ENCODE measurements at regions not wholly inside any gene's neighbourhood (a gene's known extent, or its start where the extent isn't known, plus 50 kb on each side); places are given as distances from the start of the nearest gene placed in this dataset.

- no peak for TF ChIP-seq CBFA2T3 (IDR thresholded peaks at IDR 0.05)
- TF ChIP-seq ADNP (tag; IDR thresholded peaks at IDR 0.05), result no peak
- TF ChIP-seq ZBTB33 (CRISPR knock-in tag; IDR thresholded peaks at IDR 0.05), result no peak
- no peak for TF ChIP-seq NCOA2 (IDR thresholded peaks at IDR 0.05; ENCODE audit: partially characterized antibody in 2 of 2)
Observed at GRCh38 chr6:164303102-164303964, 888.8 kb downstream of the QKI start.

All from K562 (cell line).